Calu3 (cell line): ENCODE measurements at regions not wholly inside any gene's neighbourhood (a gene's known extent, or its start where the extent isn't known, plus 50 kb on each side); places are given as distances from the start of the nearest gene placed in this dataset.

Experiments
- BruUV-seq: library from RNA; stranded (reverse); fragments of 400-500 nt; replicated peaks from 2 replicates; lab custom pipeline; 2021; lab: Mats Ljungman, UMichigan
- CTCF ChIA-PET: fragments of 300-600 bp; sonication (Branson Sonifier 250); formaldehyde crosslinking; loops from one replicate; lab custom pipeline; 2022; ENCODE audit warnings: antibody characterized with exemption; lab: Charles Lee
- DNase-seq: peaks from one replicate; pipeline ENCODE4 v3.0.0; 2022
- H3K27ac Mint-ChIP-seq: one replicate; pipeline ENCODE4 v1.8.0; 2022; ENCODE audit warnings: mixed read lengths; ENCODE audit not compliant: unreplicated experiment
- H3K27me3 Mint-ChIP-seq: one replicate; pipeline ENCODE4 v1.8.0; 2022; ENCODE audit warnings: mixed read lengths; ENCODE audit not compliant: unreplicated experiment
- H3K36me3 Mint-ChIP-seq: one replicate; pipeline ENCODE4 v1.8.0; 2022; ENCODE audit warnings: mild to moderate bottlenecking, moderate library complexity, mixed read lengths; ENCODE audit not compliant: insufficient read depth, unreplicated experiment
- H3K4me1 Mint-ChIP-seq: one replicate; pipeline ENCODE4 v1.8.0; 2022; ENCODE audit warnings: mild to moderate bottlenecking, low read depth, mixed read lengths; ENCODE audit not compliant: unreplicated experiment
- H3K4me3 Mint-ChIP-seq: one replicate; pipeline ENCODE4 v1.8.0; 2022; ENCODE audit warnings: mild to moderate bottlenecking, low read depth, moderate library complexity, mixed read lengths; ENCODE audit not compliant: unreplicated experiment
- H3K9me3 Mint-ChIP-seq: one replicate; pipeline ENCODE4 v1.8.0; 2022; ENCODE audit warnings: low read depth, mixed read lengths; ENCODE audit not compliant: unreplicated experiment
- CTCF ChIP-seq: fragments of 200-600 bp; IDR thresholded peaks from one replicate; pipeline ENCODE4 v1.8.0; 2022; ENCODE audit warnings: antibody characterized with exemption; ENCODE audit not compliant: unreplicated experiment
- intact Hi-C: fragments of 100-400 bp; cut with micrococcal nuclease; formaldehyde crosslinking; loops from one replicate; pipeline ENCODE4 v1.10.0; 2022; ENCODE audit not compliant: unreplicated experiment

- DNase-seq = no peak
- Mint-ChIP-seq H3K4me3 (no peak overlapping the region), H3K4me1 (no peaks in the 10 kb centered on the region), H3K27me3 (no peaks in the 10 kb centered on the region), H3K36me3 (no peaks in the 10 kb centered on the region), H3K9me3 (no peaks in the 10 kb centered on the region), H3K27ac (no peak overlapping the region)
- no TSS peak for BruUV-seq
- TF ChIP-seq CTCF = no peak
- intact Hi-C loops = no loop called here
- CTCF ChIA-PET = interaction anchor here (0.7 to 0.8 kb wide), 2 partner anchors 67 to 244 kb away, joined by 3 read pairs; no protein-coding TSS in a partner anchor
Observed at GRCh38 chr3:146845361-146845760, 240.2 kb upstream of the PLSCR5 start.

GRCh38 chr3:146843476-146843875, 238.3 kb upstream of the PLSCR5 start:
- intact Hi-C loops = no loop called here
- H3K4me3 Mint-ChIP-seq = no peak overlapping the region
- CTCF ChIA-PET = no interaction called here
- no peaks in the 10 kb centered on the region for H3K27me3 Mint-ChIP-seq
- TF ChIP-seq CTCF = no peak
- H3K36me3 Mint-ChIP-seq = no peaks in the 10 kb centered on the region
- no TSS peak for BruUV-seq
- no peak overlapping the region for H3K27ac Mint-ChIP-seq
- no peak for DNase-seq
- no peaks in the 10 kb centered on the region for H3K4me1 Mint-ChIP-seq
- H3K9me3 Mint-ChIP-seq = no peaks in the 10 kb centered on the region

- Mint-ChIP-seq H3K27me3 (no peaks in the 10 kb centered on the region), H3K4me1 (no peaks in the 10 kb centered on the region), H3K9me3 (no peaks in the 10 kb centered on the region), H3K27ac (no peak overlapping the region), H3K36me3 (no peaks in the 10 kb centered on the region), H3K4me3 (no peak overlapping the region)
- CTCF ChIA-PET = no interaction called here
- no TSS peak for BruUV-seq
- DNase-seq = no peak
- TF ChIP-seq CTCF = no peak
- intact Hi-C loops = no loop called here
Observed at GRCh38 chr3:146839727-146840375, 234.7 kb upstream of the PLSCR5 start.

- Mint-ChIP-seq H3K4me3 (no peak overlapping the region), H3K9me3 (no peaks in the 10 kb centered on the region), H3K36me3 (no peaks in the 10 kb centered on the region), H3K27me3 (no peaks in the 10 kb centered on the region), H3K27ac (no peak overlapping the region), H3K4me1 (no peaks in the 10 kb centered on the region)
- intact Hi-C loops = no loop called here
- CTCF ChIA-PET = no interaction called here
- no TSS peak for BruUV-seq
- no peak for DNase-seq
- no peak for TF ChIP-seq CTCF
Observed at GRCh38 chr3:146838221-146838620, 233.1 kb upstream of the PLSCR5 start.
